ENCODE measurements at regions not wholly inside any gene's neighbourhood (a gene's known extent, or its start where the extent isn't known, plus 50 kb on each side); places are given as distances from the start of the nearest gene placed in this dataset.

DNA sequence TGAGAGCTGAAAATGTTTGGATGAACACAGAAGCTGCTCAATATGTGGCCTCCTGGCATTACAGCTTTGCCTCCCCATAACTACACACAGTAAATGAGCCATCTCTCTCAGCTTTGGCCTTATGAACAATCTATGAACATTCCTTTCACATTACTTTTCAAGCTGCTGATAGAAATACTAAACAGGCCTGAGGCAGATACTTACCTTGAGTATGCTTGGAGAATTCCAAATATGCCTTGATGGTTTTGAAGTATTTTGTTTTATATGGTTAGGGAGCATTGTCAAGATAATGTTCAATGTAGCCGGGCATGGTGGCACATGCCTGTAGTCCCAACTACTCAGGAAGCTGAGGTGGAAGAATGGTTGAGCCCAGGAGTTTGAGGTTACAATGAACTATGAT, 104.5 kb downstream of the CD24 start:
- TF ChIP-seq, protein P1, sequence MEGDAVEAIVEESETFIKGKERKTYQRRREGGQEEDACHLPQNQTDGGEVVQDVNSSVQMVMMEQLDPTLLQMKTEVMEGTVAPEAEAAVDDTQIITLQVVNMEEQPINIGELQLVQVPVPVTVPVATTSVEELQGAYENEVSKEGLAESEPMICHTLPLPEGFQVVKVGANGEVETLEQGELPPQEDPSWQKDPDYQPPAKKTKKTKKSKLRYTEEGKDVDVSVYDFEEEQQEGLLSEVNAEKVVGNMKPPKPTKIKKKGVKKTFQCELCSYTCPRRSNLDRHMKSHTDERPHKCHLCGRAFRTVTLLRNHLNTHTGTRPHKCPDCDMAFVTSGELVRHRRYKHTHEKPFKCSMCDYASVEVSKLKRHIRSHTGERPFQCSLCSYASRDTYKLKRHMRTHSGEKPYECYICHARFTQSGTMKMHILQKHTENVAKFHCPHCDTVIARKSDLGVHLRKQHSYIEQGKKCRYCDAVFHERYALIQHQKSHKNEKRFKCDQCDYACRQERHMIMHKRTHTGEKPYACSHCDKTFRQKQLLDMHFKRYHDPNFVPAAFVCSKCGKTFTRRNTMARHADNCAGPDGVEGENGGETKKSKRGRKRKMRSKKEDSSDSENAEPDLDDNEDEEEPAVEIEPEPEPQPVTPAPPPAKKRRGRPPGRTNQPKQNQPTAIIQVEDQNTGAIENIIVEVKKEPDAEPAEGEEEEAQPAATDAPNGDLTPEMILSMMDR (IDR thresholded peaks at IDR 0.05; ENCODE audit: partially characterized antibody, unreplicated experiment), result no peak
- DNase-seq, result no peak
- peaks cover 18% of the 10 kb centered on the region for H3K36me3 Mint-ChIP-seq (ENCODE audit: unreplicated experiment)
- no peak overlapping the region for H3K27ac Mint-ChIP-seq (ENCODE audit: unreplicated experiment)
- H3K27me3 Mint-ChIP-seq (ENCODE audit: unreplicated experiment), result peaks cover 3% of the 10 kb centered on the region
- peaks cover 6% of the 10 kb centered on the region for H3K9me3 Mint-ChIP-seq (ENCODE audit: unreplicated experiment)
- H3K4me3 Mint-ChIP-seq (ENCODE audit: unreplicated experiment), result no peak overlapping the region
- no peaks in the 10 kb centered on the region for H3K4me1 Mint-ChIP-seq (ENCODE audit: low read depth, unreplicated experiment)

DNA sequence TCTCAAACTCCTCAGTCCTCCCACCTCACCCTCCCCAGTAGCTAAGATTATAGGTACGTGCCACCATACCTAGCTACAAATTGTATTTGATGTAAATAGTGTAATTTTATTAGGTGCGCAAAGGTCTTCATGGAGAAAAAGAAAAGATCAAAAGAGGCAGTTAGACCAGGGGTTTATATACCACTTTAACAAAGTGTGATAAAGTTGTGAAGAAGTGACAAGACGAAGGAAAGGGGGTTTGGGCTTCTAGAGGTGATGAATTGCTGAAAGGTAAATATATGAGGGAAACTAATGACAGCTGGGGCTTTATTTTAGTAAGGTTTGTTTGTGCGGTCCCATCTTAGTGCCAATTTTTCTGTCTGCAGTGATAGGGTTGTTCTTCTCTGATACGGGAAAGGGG, 105.3 kb downstream of the CD24 start:
- H3K27ac Mint-ChIP-seq (ENCODE audit: unreplicated experiment), result no peak overlapping the region
- H3K27me3 Mint-ChIP-seq (ENCODE audit: unreplicated experiment), result peaks cover 3% of the 10 kb centered on the region
- peaks cover 24% of the 10 kb centered on the region for H3K36me3 Mint-ChIP-seq (ENCODE audit: unreplicated experiment)
- H3K4me3 Mint-ChIP-seq (ENCODE audit: unreplicated experiment), result no peak overlapping the region
- peaks cover 6% of the 10 kb centered on the region for H3K9me3 Mint-ChIP-seq (ENCODE audit: unreplicated experiment)
- TF ChIP-seq, protein P1 (IDR thresholded peaks at IDR 0.05; ENCODE audit: partially characterized antibody, unreplicated experiment), result no peak
- no peaks in the 10 kb centered on the region for H3K4me1 Mint-ChIP-seq (ENCODE audit: low read depth, unreplicated experiment)
- DNase-seq, result no peak

DNA sequence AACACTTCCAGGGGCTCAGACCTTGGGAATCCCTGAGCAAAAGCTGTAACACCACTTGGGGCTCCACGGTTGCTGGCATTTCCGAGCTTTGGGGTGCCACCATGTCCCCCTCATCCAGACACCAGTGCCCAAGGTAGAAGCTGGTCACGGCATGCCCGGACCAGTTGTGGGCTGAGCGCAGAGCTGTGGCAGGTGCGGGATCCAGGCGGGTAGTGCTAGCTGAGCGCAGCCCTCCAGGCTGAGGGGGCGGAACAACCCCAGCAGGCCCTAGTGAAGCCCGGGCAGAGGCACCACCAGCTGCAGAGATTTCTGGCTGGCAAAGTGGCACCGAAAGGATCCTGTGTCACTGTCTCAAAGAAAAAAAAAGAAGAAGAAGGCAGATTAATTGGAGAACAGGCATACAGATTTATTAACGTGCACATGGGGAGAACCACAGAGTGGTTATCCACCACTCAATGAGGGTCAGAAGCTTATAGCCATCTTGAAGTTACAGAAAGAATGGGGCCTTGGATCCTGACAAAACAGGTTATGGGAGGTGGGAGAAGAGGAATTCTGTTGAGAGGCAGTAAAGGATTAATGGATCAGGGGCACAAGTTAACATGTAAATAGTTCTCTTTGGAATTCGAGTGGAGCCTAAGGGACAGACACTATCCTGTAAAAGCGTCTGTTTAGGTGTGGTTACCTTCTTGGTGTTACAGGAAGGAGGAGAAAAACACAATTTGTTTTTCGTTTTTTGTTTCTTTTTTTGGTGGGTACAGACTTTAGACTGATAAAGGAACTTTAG, 107.5 kb downstream of the CD24 start:
- Mint-ChIP-seq H3K4me3 (ENCODE audit: unreplicated experiment) (no peak overlapping the region), H3K27ac (ENCODE audit: unreplicated experiment) (no peak overlapping the region), H3K9me3 (ENCODE audit: unreplicated experiment) (peaks cover 9% of the 10 kb centered on the region), H3K27me3 (ENCODE audit: unreplicated experiment) (peaks cover 5% of the 10 kb centered on the region), H3K36me3 (ENCODE audit: unreplicated experiment) (peaks cover 30% of the 10 kb centered on the region), H3K4me1 (ENCODE audit: low read depth, unreplicated experiment) (no peaks in the 10 kb centered on the region)
- TF ChIP-seq, protein P1 (IDR thresholded peaks at IDR 0.05; ENCODE audit: partially characterized antibody, unreplicated experiment), result no peak
- DNase-seq, result no peak

DNA sequence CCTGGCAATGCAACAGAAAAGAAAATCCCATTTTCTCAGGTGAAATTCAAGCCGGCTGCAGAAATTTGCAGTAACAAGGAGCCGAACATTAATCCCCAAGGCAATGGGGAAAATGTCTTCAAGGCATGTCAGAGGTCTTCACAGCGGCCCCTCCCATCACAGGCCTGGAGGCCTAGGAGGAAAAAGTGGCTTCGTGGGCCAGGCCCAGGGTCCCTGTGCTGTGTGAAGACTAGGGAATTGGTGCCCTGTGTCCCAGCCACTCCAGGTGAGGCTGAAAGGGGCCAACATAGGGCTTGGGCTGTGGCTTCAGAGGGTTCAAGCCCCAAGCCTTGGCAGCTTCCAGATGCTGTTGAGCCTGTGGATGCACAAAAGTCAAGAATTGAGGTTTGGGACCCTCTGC, 111.7 kb downstream of the CD24 start:
- H3K36me3 Mint-ChIP-seq (ENCODE audit: unreplicated experiment), result peaks cover 14% of the 10 kb centered on the region
- TF ChIP-seq, protein P1 (IDR thresholded peaks at IDR 0.05; ENCODE audit: partially characterized antibody, unreplicated experiment), result no peak
- H3K27me3 Mint-ChIP-seq (ENCODE audit: unreplicated experiment), result peaks cover 1% of the 10 kb centered on the region
- no peak overlapping the region for H3K4me3 Mint-ChIP-seq (ENCODE audit: unreplicated experiment)
- H3K27ac Mint-ChIP-seq (ENCODE audit: unreplicated experiment), result no peak overlapping the region
- H3K9me3 Mint-ChIP-seq (ENCODE audit: unreplicated experiment), result peaks cover 8% of the 10 kb centered on the region
- H3K4me1 Mint-ChIP-seq (ENCODE audit: low read depth, unreplicated experiment), result no peaks in the 10 kb centered on the region
- no peak for DNase-seq

DNA sequence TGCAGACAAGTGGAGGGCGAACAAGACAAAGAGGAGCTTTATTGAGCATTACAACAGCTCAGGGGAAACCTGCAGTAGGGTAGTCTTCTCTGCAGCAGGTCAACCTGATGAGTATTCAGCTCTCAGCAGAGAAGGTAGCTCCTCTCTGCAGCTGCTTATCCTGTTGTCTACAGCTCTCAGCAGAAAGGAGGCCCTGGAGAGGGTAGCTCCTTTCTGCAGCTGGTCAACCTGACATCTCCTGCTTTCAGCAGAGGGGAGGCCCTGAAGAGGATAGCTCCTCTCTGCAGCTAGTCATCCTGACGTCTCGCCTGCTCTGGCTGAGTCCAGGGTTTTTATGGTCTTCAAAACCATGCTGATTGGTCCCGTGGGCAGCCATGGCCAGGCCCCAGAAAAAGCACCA, 113.6 kb downstream of the CD24 start:
- no peak for DNase-seq
- H3K36me3 Mint-ChIP-seq (ENCODE audit: unreplicated experiment), result peaks cover 17% of the 10 kb centered on the region
- no peak overlapping the region for H3K4me3 Mint-ChIP-seq (ENCODE audit: unreplicated experiment)
- H3K27me3 Mint-ChIP-seq (ENCODE audit: unreplicated experiment), result peaks cover 1% of the 10 kb centered on the region
- peaks cover 4% of the 10 kb centered on the region for H3K9me3 Mint-ChIP-seq (ENCODE audit: unreplicated experiment)
- no peaks in the 10 kb centered on the region for H3K4me1 Mint-ChIP-seq (ENCODE audit: low read depth, unreplicated experiment)
- TF ChIP-seq, protein P1 (IDR thresholded peaks at IDR 0.05; ENCODE audit: partially characterized antibody, unreplicated experiment), result no peak
- H3K27ac Mint-ChIP-seq (ENCODE audit: unreplicated experiment), result no peak overlapping the region
